ENCODE measurements at regions not wholly inside any gene's neighbourhood (a gene's known extent, or its start where the extent isn't known, plus 50 kb on each side); places are given as distances from the start of the nearest gene placed in this dataset.

GRCh38 chr5:30734118-30734517 is 459.4 kb upstream of the CDH6 start:
- DNase-seq: no peak

- no peak for DNase-seq
Observed at GRCh38 chr5:30725073-30725472, 468.4 kb upstream of the CDH6 start.

- no peak for DNase-seq
Observed at GRCh38 chr5:30698217-30698616, 495.3 kb upstream of the CDH6 start.

DNA sequence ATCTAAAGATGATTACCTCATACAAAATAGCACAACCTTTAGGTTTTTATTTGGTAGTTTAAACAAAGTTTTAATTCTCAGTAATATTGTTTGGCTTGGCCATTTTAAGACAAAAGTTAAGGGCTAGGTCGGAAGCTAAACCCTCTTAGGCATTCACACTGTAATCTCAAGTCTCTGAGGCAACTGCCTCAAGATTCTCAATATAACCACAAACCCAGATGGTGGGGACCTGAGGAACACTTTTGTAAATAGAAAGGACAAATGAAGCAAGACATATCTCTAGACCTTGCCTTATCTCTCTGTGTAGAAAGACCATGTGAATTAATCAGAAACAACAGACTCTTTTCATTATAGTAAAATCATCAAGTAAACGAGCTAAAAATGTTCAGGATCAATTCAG is 500.2 kb upstream of the CDH6 start:
- no peak for DNase-seq

GRCh38 chr5:30690931-30691330 is 502.6 kb upstream of the CDH6 start:
- DNase-seq: no peak

DNA sequence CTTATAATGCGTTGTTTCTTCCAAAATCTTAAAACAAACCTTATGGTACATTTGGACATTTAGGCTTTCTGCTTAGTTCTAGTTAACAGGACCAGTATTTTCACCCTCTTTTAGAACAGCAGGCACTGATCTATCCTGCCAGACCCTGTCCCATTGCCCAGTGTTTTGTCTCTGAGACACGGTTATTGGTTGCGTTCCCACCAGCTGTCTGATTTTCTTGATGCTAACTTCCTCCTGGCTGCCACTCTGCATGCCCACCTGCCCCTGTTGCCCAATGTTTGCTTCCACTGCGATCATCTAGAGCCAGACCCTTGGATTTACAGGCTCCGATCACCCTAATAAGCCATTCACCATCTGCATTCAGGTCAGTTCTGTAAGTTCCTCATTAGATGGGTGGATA is 506.0 kb upstream of the CDH6 start:
- DNase-seq: no peak

DNA sequence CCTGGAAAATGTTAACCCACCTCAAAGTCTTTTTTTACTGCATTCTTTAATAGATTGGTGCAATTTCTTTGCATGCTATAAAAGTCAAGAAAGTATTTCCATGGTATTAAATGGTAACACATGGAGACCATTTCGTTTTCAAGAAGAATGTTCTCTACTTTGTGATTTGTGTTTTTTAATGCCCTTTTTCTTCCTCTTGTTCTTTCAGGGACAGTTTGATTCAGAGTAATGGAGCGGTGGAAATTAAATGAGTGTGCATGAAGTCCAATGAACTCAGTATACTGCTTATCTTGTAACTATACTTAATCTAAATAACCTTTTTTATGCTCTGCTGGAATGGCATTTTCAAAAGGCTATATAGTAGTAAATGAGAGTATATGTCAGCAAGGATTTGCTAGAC is 507.0 kb upstream of the CDH6 start:
- DNase-seq: no peak

- no peak for DNase-seq
Observed at GRCh38 chr5:30676223-30676840, 517.2 kb upstream of the CDH6 start.

GRCh38 chr5:30667293-30667692 is 526.2 kb upstream of the CDH6 start:
- DNase-seq: no peak

GRCh38 chr5:30663536-30663935 is 530.0 kb upstream of the CDH6 start:
- DNase-seq: no peak

- DNase-seq: no peak
Observed at GRCh38 chr5:30662373-30662772, 531.1 kb upstream of the CDH6 start.

DNA sequence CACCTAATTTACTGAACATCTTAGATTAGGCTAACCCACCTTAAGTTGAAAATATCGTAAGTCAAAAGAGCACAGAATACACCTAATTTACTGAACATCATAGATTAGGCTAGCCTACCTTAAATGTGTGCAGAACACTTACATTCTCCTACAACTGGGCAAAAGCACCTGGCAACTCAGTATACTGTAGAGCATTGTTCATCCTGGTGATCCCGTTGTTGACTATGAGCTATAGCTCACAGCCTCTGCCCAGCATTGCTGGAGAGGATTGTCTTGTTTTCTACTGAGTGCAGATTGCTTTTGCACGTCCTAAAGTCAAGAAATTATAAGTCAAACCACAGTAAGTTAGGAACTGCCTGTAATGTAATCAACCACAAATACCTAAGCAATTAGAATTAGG is 531.8 kb upstream of the CDH6 start:
- DNase-seq: no peak

DNA sequence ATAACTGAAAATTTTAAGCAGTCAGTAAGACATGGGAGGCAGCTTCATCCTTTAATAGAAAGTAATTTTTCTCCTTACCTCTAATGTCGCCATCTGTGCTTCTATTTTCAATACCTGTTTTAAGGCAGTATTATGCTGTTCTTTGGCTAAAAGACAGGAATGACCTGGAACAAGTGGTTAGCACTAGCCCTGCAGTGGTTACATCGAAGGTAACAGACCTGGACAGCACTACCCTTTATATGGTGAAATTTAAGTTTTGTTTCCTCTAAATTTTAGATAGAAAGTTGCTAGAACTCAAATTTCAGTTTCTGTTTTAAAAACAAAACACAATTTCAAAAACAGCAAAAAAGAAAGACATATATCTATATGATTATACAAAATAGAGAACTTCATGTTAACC is 534.1 kb upstream of the CDH6 start:
- no peak for DNase-seq

DNA sequence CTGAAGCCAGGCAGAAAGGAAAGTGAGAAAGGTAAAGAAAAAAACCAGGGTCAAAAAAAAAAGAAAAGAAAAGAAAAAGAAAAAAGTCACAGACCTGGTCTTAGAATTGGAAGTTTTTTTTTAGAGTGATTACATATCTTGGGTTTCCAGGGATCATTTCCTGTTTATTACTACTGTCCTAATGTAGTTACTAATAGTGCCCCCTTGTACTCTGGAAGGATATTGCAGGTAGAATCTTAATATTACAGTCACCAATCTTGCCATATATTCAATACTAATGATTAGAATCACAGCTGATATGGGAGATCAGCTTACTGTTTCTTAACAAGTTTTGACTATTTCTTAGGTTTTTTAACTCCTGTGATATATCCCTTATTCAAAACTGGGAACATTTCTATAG is 543.2 kb upstream of the CDH6 start:
- no peak for DNase-seq

GRCh38 chr5:30638899-30639298 is 554.6 kb upstream of the CDH6 start:
- DNase-seq: no peak

GRCh38 chr5:30627945-30628344 is 565.5 kb upstream of the CDH6 start:
- no peak for DNase-seq

GRCh38 chr5:30626557-30626956 is 566.9 kb upstream of the CDH6 start:
- DNase-seq: no peak

DNA sequence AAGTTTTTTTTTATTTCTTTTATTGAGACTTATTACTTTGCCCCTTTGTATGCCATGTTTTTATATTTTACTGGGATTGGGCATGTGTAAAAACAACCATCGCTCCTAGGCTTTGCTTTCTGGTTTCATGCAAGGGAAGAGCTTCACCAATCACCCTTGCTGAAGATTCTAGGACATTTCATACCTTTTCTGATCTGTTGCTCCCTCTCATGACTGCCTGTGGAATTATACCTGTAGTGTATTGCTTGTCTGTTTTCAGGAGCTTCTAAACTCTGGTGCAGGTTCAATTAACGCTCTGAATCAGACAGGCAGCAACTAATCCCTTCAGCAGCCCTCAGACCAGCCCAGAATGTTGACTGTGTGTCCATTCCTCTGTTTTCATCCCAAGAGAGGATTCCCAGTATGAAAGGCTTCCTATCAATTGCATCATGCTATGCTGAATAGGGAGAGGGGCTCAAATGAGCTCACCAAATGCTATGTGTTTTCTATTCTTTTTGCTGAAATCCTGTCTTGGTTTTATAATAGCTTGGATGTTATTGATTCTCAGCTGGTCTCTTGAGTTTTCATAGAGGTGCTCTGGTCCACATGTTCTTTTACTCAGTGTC is 572.9 kb upstream of the CDH6 start:
- no peak for DNase-seq

DNA sequence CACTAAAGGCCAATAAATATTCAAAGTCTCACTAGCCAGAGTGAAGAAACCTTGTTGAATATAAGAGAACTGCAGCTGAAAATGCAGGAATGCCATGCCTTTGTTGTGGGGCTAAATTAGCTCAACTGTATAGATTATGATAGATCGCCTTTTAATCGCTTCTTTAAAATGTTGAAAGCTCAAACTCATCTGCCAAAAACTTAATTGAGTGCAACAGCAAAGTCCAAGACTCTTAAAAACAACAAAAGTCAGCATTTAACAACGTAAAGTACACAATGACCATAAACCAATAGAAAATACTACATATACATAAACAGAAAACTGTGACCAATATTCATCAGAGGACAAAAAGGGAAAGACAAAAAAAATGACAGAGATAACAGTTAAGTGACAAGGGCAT is 585.0 kb upstream of the CDH6 start:
- no peak for DNase-seq

DNA sequence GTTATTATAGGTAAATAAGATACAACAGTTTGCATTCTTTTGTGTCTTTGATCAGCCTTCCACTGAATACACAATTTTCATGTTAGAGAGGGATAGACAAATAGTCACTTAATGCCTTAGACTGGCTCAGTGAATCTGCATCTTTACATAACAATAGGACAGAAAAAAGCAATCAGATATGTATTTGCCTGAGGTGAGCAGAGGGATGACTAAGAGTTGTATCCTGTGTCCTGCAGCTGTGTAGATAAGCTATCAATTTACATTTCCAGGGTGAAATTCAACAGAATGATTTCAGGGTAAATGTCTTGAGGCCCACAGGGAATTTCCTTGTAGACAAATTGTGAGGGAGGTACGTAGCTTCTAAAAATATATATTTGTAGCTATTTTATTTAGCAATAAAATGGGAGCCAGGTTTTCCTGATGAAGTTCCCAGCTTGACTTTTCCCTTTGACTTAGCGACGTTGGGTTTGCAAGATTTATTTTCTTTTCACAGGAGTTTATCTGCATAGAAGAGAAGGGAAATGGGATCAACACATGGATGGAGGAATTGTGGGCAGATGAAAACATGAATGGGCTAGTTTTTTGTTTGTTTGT is 586.1 kb upstream of the CDH6 start:
- no peak for DNase-seq

DNA sequence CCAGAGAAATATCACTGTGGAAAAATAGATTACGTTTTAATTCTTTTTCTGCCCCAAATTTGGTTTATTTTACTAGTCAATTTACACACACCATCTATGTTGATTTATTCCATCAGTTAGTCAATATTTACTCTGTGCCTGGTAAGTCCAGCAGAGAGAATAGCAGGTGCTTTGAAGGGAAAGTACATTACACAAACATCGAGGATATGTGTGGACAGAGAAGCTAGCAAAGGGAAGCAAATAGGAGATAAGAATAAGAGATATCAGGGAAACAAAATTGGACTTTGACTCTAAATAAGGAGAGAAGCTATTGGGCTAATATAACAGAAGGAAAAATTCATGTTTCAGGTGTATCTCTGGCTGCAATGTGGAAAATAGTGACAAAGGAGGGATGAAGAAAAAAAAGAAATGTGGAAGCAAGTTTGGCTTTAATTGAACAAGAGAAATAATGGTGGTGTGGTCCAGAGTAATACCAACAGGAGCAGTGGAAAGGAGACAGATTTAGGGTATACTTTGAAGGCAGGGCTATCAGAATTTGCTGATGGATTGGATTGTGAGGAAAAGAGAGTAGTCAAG is 587.7 kb upstream of the CDH6 start:
- no peak for DNase-seq

GRCh38 chr5:30604648-30605262 is 588.7 kb upstream of the CDH6 start:
- no peak for DNase-seq

DNA sequence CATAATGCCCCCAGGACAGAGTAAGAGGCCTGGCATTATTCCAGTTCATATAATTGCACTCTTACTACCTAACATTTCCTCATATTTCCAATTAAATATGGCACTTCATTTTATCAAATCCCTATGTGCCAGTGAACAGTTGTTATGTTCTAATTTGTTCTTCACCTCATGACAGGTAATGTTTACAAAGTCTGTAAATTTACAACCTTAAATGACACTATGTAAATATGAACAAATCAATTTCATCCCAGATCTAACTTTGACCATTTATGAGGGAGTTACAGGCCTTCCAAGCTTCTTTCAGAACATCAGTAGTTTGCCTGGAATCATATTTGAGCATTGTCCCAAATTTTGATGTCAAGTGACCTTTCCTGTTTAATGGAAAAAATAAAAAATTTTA is 592.6 kb upstream of the CDH6 start:
- no peak for DNase-seq

All from muscle of back (tissue), 3 donors.